ENCODE measurements at regions not wholly inside any gene's neighbourhood (a gene's known extent, or its start where the extent isn't known, plus 50 kb on each side); places are given as distances from the start of the nearest gene placed in this dataset.
"Not testable (repeated sequence)": the region's sequence is repeated elsewhere in the genome, so short reads cannot be mapped to it uniquely, and the experiment has no call there.

DNA sequence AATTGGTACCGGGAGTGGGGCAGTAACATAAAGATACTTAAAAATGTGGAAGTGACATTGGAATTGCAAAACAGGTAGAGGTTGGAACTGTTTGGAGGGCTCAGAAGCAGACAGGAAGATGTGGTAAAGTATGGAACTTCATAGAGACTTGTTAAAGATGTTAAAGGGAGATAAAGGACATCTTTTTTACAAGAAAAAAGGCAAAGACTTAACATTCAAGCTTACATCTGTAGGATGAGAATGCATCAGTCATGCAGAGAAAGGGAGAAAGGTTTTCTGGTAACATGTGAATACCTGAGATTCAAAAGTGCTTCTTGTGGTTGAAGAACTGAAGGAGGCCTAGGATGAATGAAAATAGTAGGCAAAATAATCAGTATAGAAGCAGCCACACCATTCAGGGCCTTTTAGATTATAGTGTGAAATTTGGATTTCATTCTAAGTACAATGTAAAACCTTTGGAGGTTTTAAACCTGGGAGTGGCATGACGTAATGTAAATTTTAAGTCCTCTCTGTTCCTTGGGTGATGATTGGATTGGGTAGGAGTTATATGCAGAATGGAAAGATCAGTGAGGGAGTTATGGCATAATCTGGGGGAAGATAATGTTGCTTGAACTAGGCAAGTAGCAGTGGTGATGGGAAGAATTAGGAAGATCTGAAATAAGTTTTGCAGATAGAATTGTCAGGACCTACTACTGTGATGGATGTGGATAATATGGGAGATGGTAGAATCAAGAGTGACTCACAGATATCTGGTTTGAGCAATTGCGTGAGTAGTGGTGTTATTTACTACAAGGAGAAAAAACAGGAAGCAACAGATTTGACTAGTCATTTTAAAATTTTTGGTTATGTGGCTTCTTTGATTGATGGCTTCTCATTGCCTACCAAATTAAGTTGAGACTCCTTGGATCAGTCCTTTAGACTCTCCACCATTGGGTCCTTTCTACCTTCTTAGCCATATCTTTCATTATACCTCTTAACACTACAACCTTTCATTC is 138.7 kb downstream of the VSIG4 start:
- Histone ChIP-seq H3K4me2 (ENCODE audit: low read length) (no peak overlapping the region), H3K27ac (ENCODE audit: low read length) (no peak overlapping the region), H3K4me1 (ENCODE audit: low read length) (no peaks in the 10 kb centered on the region), H3K9ac (ENCODE audit: low read length) (no peak overlapping the region), H3K9me3 (ENCODE audit: insufficient read depth, low read length) (no peaks in the 10 kb centered on the region), H2AFZ (ENCODE audit: low read depth, low read length) (no peak overlapping the region), H3K4me3 (ENCODE audit: low read length) (no peak overlapping the region), H3K27me3 (ENCODE audit: low read depth, low read length) (no peaks in the 10 kb centered on the region), H3K36me3 (replicated peaks; ENCODE audit: low read depth, low read length) (no peaks in the 10 kb centered on the region), H4K20me1 (ENCODE audit: insufficient read depth, low read length) (no peaks in the 10 kb centered on the region), H3K79me2 (ENCODE audit: low read length) (no peaks in the 10 kb centered on the region)
- no peak for TF ChIP-seq EZH2phosphoT487 (IDR thresholded peaks at IDR 0.05; ENCODE audit: low read depth)
- TF ChIP-seq, protein P1, sequence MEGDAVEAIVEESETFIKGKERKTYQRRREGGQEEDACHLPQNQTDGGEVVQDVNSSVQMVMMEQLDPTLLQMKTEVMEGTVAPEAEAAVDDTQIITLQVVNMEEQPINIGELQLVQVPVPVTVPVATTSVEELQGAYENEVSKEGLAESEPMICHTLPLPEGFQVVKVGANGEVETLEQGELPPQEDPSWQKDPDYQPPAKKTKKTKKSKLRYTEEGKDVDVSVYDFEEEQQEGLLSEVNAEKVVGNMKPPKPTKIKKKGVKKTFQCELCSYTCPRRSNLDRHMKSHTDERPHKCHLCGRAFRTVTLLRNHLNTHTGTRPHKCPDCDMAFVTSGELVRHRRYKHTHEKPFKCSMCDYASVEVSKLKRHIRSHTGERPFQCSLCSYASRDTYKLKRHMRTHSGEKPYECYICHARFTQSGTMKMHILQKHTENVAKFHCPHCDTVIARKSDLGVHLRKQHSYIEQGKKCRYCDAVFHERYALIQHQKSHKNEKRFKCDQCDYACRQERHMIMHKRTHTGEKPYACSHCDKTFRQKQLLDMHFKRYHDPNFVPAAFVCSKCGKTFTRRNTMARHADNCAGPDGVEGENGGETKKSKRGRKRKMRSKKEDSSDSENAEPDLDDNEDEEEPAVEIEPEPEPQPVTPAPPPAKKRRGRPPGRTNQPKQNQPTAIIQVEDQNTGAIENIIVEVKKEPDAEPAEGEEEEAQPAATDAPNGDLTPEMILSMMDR (IDR thresholded peaks at IDR 0.05; ENCODE audit: low read depth, low read length): no peak

GRCh38 chrX:65894133-65894532 is 145.7 kb downstream of the VSIG4 start:
- Histone ChIP-seq H3K9me3 (ENCODE audit: insufficient read depth, low read length) (no peaks in the 10 kb centered on the region), H3K4me2 (ENCODE audit: low read length) (no peak overlapping the region), H3K4me3 (ENCODE audit: low read length) (no peak overlapping the region), H3K27me3 (ENCODE audit: low read depth, low read length) (no peaks in the 10 kb centered on the region), H3K79me2 (ENCODE audit: low read length) (no peaks in the 10 kb centered on the region), H3K27ac (ENCODE audit: low read length) (no peak overlapping the region), H4K20me1 (ENCODE audit: insufficient read depth, low read length) (no peaks in the 10 kb centered on the region), H2AFZ (ENCODE audit: low read depth, low read length) (no peak overlapping the region), H3K9ac (ENCODE audit: low read length) (no peak overlapping the region), H3K36me3 (replicated peaks; ENCODE audit: low read depth, low read length) (no peaks in the 10 kb centered on the region), H3K4me1 (ENCODE audit: low read length) (0 out of 2 replicates have a peak, but pooled peaks cover 6% of the 10 kb centered on the region)
- TF ChIP-seq EZH2phosphoT487 (IDR thresholded peaks at IDR 0.05; ENCODE audit: low read depth): no peak
- TF ChIP-seq, protein P1 (IDR thresholded peaks at IDR 0.05; ENCODE audit: low read depth, low read length): no peak

GRCh38 chrX:65891817-65892216 is 148.1 kb downstream of the VSIG4 start:
- not testable (repeated sequence) for H3K4me2 ChIP-seq (ENCODE audit: low read length); H3K9me3 ChIP-seq (ENCODE audit: insufficient read depth, low read length); H3K79me2 ChIP-seq (ENCODE audit: low read length); H3K27me3 ChIP-seq (ENCODE audit: low read depth, low read length); H3K27ac ChIP-seq (ENCODE audit: low read length); H4K20me1 ChIP-seq (ENCODE audit: insufficient read depth, low read length); H3K36me3 ChIP-seq (replicated peaks; ENCODE audit: low read depth, low read length); H3K4me3 ChIP-seq (ENCODE audit: low read length); H2AFZ ChIP-seq (ENCODE audit: low read depth, low read length); H3K9ac ChIP-seq (ENCODE audit: low read length)
- peaks cover 13% of the 10 kb centered on the region for H3K4me1 ChIP-seq (ENCODE audit: low read length)

DNA sequence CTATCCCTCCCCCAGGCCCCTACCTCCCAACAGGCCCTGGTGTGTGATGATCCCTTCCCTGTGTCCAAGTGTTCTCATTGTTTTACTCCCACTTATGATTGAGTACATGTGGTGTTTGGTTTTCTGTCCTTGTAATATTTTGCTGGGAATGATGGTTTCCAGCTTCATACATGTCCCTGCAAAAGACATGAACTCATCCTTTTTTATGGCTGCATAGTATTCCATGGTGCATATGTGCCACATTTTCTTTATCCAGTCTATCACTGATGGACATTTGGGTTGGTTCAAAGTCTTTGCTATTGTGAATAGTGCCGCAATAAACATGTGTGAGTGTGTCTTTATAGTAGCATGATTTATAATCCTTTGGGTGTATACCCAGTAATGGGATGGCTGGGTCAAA is 151.7 kb downstream of the VSIG4 start:
- not testable (repeated sequence) for H3K27me3 ChIP-seq (ENCODE audit: low read depth, low read length); H3K4me3 ChIP-seq (ENCODE audit: low read length); H4K20me1 ChIP-seq (ENCODE audit: insufficient read depth, low read length); H3K27ac ChIP-seq (ENCODE audit: low read length); H3K4me2 ChIP-seq (ENCODE audit: low read length); H3K36me3 ChIP-seq (replicated peaks; ENCODE audit: low read depth, low read length); H3K9ac ChIP-seq (ENCODE audit: low read length); H3K9me3 ChIP-seq (ENCODE audit: insufficient read depth, low read length); H3K79me2 ChIP-seq (ENCODE audit: low read length); H2AFZ ChIP-seq (ENCODE audit: low read depth, low read length)
- peaks cover 16% of the 10 kb centered on the region for H3K4me1 ChIP-seq (ENCODE audit: low read length)

DNA sequence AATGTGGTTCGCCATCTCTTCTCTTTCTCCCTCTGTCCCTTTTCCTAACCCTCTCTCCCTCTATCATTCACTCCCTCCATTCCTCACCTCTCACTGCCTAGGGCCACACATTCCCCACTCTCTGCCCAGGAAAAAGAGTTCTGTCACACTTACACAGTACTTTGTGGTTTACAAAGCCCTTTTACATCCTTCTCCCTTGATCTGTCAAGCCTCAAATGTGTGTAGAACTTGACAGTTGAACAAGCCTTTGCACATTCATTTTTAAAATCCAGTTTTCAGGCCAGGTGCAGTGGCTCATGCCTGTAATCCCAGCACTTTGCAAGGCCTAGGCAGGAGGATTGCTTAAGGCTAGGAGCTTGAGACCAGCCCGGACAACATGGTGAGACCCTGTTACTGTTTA is 156.3 kb downstream of the VSIG4 start:
- no peaks in the 10 kb centered on the region for H4K20me1 ChIP-seq (ENCODE audit: insufficient read depth, low read length)
- no peak overlapping the region for H3K9ac ChIP-seq (ENCODE audit: low read length)
- no peak overlapping the region for H3K27ac ChIP-seq (ENCODE audit: low read length)
- 0 out of 2 replicates have a peak, but pooled peaks cover 8% of the 10 kb centered on the region for H3K27me3 ChIP-seq (ENCODE audit: low read depth, low read length)
- H3K4me3 ChIP-seq (ENCODE audit: low read length): no peak overlapping the region
- no peaks in the 10 kb centered on the region for H3K79me2 ChIP-seq (ENCODE audit: low read length)
- no peak overlapping the region for H3K4me2 ChIP-seq (ENCODE audit: low read length)
- TF ChIP-seq EZH2phosphoT487 (IDR thresholded peaks at IDR 0.05; ENCODE audit: low read depth): no peak
- TF ChIP-seq, protein P1 (IDR thresholded peaks at IDR 0.05; ENCODE audit: low read depth, low read length): no peak
- H3K36me3 ChIP-seq (replicated peaks; ENCODE audit: low read depth, low read length): no peaks in the 10 kb centered on the region
- H2AFZ ChIP-seq (ENCODE audit: low read depth, low read length): no peak overlapping the region
- peaks cover 10% of the 10 kb centered on the region for H3K4me1 ChIP-seq (ENCODE audit: low read length)
- no peaks in the 10 kb centered on the region for H3K9me3 ChIP-seq (ENCODE audit: insufficient read depth, low read length)
